ENCODE measurements at regions not wholly inside any gene's neighbourhood (a gene's known extent, or its start where the extent isn't known, plus 50 kb on each side); places are given as distances from the start of the nearest gene placed in this dataset.

DNA sequence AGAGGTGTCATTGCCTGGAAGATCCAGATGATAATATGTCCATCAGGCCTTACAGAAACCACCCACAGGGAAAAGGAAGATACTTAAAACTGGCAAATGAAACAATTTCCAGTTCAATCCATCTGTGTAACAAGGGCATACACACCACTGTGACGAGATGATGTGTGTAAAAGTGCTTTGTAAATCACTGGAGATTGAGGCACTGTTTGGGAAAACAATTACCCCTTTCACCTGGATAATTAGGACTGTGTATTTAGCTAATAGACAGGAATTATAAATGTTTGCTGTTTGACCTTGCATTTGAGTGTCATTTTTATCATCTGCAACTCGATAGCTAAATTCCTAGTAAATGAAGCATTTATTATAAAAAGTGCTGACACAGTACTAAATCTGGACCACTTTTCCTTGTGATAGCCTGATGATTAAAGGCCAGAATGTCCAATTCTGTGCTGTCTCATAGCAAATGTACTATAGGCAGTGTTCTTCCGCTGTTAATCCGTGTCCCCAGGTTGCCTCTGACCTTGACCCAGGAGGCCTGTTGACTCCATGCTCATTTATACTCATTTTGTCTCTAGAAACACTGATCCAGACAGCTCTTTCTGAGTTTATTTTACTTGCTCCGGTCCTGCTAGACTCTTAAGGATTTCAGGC lies 105.8 kb downstream of the LACC1 start:
- DNase-seq: no peak

DNA sequence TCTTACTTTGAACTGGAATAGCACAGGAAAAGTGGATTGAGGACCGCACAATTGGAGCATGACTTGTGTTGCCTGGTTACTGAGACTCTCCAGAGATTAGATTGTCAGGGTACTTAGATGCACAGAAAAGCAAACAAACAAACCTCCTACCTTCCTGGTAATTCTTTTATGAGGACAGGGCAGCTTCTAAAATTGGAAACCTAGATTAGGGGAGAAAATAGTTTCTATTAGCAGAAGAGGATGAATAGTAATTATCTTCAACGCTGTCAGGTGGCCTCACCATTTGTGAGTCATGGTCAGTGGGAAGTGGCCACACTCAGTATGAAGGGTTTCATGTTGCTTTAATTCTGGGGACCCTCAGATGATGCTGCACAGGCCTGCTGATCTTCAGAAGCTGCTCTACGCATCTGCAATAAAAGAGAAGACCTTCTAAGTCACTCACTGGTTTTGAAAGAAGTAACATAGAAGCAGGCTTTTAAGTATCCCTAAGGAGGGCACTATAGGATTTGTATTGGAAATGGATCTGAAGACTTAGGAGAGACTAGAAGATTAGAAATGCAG lies 106.8 kb downstream of the LACC1 start:
- DNase-seq: no peak

DNA sequence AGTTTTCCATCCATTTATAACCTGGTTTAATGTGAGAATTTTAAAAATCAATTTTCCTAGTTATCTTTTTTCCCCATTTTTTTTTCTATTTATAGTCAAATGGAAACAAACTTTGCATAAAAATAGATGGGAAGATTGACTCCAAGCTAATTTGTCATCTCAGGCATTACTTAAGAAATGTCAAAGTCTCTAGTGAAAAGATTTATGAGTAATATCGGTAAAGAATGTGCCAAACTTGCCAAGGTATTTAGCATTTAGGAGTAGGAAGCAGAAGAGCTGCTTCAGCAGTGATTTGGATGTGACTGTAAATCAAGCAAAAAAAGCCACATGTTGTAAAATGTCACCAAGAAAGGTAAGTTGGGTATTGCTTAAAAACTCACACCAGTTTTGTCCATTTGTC lies 108.6 kb downstream of the LACC1 start:
- DNase-seq: no peak

DNA sequence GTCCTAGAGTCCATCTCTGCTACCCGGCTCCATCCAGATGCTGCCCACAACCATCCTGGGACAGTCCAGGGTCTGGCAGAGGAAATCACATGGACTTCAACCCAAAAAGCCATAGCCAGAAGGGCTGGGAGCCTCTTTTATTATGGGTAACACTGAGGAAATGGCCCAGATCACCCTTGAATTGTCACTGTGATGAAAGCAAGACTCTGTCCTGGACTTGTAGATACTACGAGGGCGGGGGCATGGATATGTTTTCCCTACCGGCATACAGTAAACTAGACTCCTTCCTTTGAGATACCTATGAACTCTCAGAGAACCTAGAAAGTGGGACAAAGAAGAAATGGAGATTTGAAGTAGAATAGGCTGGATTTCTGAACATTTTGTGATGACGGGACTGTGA lies 110.3 kb downstream of the LACC1 start:
- no peak for DNase-seq

DNA sequence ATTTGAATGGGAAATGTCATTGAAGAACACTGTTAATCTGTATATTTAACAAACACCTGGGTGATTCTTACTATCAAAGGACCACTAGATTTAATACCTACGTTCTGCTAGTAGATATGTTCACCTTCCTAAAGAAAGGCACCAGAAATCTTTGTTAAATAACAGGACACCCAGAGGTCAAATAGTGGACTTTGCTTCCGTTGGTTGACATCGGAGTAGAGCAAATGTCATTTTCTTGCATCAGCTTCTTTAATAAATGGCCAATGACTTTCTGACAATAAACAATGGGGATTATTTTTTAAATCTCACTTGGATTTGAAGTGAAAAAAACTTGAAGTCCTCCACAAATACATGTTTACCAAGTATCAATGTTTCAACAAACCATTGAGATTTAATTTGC lies 111.1 kb downstream of the LACC1 start:
- no peak for DNase-seq

DNA sequence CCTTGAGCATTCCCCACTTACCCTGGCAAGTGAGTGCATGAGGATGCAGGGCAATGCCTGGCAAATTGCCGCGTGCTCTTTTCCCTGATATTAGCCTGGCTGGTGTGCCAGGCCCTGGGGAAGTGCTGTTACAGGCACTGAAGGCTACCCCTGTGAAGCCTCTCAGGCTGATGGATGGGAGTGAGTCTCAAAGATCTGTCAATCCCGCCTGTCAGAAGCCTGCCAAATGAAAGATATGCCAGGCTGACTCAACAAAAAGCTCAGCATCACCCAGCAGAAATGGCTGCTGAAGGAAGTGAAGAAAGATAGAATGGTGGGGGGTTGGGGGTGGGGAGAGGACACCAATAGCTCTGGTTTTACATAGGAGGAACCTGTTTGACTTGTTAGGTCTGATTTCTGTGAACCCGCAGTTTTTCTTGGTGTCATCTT lies 112.1 kb downstream of the LACC1 start:
- no peak for DNase-seq

DNA sequence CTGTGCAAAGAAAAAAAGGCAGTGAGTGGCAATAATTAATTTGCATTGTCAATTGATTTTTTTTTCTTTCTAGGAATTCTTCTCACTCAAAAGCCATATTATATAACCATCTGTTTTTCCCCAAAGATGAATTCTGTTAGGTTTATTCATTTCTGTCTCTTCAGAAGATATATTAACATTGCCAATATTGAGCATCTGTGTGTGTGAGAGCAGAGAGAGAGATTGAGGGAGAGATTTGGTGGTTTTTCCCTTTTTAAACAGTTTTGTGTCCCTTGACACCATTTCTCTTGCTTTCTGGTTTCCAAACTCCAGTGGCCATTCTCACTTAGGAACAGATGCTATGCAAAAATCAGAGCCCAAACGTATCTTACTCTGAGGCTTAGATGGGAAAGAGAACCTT lies 112.5 kb downstream of the LACC1 start:
- no peak for DNase-seq

DNA sequence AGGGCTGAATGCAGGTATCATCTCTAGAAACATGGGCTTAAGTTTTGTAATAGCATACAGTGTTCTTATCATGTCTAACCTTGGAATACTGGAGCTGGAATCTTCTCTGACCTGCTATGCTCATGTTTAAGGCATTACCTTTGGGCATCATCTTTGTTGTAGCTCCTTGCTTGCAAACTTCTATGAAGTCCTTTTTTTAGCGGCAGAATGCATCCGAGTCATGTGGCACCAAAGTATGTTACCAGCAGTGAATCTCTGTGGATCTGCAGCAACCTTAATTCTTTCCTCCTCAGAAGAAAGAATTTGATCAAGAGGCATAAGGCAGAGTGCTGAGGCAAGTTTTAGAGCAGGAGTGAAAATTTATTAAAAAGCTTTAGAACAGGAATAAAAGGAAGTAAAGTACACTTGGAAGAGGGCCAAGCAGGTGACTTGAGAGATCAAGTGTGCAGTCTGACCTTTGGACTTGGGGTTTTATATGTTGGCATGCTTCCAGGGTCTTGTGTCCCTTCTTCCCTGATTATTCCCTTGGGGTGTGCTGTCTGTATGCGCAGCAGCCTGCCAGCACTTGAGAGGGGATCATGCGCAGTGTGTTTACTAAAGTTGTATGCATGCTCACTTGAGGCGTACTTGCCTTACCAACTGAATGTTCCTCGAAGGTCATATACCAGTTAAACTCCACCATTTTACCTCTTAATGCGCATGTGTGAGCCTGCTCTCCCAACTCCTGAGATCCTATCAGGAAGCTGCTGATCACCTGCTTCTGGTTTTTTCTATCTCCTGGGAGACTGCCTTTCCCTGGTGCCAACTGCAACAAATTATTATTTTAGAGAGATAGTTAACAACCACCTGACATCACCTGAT lies 115.5 kb downstream of the LACC1 start:
- no peak for DNase-seq

DNA sequence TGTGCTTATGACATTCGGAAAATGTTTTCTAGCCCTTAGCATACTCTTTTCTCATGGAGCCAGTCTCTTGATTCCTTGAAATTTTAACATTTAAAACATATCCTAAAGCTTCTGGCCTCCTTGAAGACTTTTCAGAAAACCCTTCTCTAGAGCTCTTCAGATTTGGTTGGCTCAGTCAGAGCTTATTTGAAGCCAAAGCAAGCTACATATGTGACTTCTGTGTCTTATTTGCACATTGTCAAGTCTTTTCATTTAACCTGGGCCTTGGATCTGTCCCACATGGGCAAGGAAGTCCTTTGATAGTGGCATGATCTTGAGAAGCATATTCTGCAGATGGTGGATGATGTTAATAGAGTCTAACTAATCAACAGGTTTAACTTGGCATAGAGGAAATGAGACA lies 116.5 kb downstream of the LACC1 start:
- no peak for DNase-seq

DNA sequence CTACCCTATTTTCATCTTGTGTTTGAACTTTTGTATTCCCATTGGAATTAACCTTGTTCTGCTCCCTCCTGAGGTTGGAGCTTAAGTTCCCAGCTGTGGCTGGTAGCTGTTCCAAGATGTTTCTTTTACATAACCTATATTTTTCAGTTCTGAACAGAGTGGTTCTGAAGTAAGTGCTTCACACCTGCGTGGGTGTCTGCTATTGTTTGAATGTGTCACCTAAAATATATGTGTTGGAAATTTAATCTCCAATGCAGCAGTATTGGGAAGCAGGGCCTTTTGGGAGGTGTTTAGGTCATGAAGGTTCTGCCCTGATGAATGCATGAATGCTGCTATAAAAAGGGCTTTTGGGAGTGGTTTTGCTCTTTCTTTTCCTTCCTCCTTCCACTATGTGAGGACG lies 123.8 kb downstream of the LACC1 start:
- no peak for DNase-seq

DNA sequence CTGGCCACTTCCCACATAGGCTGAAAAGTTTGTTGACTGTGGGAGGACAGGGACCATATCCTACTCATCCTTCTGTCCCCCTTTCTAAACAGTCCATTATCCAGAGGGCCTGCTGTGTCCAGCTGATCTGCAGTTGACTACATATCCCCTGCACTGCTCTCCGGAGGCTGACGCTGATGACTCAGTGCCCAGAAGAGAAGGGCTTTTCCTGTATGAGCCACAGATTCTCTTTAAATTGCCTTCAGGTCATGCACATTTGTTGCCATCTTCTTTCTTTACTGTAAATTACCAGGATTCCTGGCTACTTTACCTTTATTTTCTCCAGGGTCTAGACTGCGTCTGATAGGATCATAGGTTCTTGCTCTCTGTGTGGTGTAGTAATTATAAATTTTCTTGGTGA lies 125.2 kb downstream of the LACC1 start:
- no peak for DNase-seq

DNA sequence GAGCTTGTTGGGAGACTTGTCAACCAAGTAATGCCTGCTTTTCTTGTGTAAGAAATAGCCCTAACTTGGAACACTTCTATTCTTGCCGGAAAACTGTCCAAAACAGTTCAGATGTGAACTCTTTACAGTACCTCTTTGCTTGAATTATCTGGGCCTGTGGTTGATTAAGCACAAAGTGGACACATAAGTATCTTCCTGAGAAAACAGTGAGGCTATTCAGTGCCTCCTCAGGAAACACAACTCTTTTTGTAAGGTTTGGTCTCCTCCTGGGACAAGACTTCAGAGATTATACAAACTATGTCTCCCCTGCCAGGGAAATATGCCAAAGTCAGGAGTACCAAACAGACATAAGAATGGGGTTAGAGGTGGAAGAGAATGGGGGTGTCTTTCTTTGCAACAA lies 127.7 kb downstream of the LACC1 start:
- no peak for DNase-seq

DNA sequence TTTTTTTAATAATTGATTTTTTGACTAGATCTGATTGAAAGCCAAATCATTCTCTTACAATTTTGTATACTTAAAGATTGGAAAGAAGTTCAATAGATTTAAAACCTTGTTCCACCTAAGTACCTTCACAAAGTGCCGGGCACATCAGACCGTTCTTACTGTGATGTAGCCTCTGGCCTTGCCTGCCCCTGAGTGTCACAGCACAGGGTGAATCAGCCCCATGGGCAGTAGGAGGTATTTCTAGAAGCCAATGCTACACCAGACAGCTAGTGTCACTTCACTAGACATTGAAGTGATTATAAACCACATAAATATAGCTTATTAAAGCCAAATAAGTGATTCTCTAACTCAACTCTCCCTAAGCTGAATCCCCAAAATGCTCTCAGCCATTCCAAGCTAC lies 131.3 kb downstream of the LACC1 start:
- no peak for DNase-seq

DNA sequence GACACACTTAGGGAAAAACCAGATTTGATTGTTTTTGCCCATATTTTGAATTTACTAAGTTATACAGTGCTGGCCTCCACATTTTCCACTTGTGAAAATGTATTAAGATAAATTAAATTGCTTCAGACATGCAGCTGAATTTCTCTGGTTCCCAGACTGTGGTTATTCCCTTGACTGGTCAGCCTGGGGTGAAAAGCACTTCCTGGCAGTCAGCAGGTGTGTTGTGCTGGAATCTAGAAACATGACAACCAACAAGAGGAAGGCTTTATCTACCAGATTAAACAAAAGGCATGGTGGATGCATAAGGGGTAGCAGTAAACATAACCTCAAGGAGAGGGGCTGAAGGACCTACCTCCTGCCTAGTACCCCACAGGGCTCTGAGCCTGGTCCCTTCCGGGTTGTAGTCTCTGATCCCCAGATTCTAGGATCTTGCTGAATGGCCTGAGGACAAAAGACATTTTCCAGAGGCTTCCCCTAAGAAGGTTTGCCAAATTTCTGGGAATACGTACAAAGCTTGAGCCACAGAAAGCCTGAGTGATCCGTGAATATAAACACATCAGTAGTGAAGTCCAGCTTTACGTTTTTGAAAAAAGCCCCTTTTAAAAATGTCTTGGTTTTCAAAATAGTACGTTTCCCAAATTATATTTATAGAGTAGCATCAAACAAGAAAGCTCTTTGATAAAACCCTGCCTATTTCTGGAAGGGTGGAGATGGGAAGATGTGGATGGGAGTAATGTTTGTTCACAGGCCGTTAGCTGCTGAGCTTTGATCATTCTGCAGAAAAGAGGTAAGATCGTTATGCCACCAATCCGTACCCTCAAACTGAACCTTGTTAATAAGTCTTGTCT lies 133.4 kb downstream of the LACC1 start:
- no peak for DNase-seq

DNA sequence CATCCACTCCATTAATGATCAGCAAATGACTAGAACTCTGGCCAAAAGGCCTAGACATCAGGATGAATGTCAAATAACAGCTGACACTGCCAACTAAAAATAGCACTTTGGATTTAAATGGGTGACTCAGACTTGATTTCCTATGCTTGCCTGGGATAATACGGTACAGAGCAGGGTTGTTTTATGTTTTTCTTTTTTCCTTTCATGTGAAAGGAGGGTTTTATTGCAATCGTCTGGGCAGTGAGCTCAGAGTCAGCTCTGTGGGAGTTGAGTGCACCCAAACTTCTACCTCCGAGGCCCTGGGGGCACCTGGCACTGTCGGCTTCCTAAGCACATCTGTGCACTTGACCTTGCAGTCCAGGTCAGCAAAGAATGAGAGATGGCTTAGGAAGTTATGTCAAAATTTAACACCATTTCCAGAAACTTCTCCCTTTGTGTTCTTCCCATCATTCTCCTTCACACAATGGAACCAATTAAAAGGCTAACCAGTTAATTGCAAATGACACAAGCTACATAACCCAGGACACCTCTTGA lies 134.1 kb downstream of the LACC1 start:
- DNase-seq: peak; percentile 1

DNA sequence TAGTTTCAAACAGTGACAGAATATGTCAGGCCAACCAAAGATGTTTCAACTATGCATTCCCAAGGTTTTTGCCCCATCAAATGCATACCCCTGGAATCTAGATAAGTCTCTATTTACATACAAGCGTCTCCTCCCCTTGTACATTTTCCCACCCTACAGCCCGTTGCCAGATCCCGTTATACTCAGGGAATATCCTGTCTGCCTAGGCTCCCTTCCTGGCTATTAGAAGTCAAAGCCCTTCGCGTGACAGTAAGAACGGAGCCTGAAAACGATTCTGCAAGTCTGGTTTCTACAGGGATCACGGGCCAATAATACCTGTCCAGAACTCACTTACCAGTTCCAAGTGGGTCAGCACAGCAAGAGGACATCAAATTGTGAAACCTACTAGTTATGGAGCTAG lies 134.8 kb downstream of the LACC1 start:
- no peak for DNase-seq

DNA sequence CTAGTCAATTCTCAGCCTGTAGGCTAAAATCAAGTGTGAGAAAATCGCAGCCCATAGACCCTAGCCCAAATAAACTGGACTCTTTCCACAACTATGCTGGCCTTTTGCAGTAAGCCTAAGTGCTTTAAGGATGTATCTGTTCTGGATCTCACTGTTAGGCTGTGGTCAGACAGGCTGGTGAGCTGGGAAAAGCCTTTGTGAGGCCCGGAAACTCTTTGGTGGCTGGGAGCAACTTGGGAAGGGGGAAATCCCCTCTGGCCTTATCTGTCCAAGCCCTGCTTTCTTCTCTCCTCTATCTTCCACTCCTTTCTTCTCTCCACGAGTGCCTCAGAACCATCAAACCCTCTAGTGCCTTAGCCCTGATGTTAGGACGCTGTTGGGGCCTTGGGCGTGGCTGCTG lies 135.4 kb downstream of the LACC1 start:
- DNase-seq: no peak

DNA sequence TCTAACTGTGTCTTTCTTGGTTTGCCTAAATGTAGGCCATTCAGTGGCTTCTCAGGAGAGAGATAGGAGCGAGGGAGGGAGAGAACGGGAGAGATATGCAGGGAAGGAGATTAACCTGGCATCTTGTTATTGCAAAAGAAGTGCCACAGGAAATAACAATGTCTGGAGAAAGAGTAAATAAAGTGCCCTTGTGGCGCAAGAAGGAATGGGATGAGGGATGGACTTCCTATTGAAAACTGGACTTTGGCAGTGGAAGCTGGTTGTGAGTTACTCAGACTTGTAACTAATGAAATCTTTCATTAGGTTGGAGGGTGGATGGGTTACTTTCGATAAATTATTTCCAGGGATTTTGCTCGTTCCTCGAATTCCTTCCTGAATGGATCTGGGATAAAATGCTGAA lies 136.1 kb downstream of the LACC1 start:
- DNase-seq: no peak

DNA sequence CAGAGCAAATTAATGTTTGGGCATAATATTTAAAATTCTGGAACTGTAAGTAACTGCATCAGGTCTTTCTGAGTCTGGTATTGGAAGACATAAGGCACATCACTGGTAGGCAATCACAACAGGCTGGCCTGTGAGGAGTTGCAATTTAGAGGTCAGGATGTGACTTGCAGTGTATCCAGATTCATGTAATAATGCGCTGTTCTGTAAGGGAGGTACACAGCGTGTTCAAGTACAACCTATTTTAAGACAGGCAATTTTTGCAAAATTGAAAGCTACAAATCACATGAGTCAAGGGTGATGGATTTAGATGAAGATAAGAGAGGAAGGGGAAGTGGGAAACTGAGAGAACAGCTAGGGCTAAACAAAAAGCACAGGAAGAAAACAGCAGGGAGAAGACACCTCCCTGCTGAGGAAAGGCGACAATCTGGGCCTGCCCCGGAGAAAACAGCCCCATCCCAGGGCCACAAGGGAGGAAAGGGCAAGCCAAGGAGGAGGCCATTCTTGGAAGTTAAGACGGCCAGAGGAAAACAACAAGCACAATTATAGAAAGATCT lies 138.1 kb downstream of the LACC1 start:
- DNase-seq: no peak

DNA sequence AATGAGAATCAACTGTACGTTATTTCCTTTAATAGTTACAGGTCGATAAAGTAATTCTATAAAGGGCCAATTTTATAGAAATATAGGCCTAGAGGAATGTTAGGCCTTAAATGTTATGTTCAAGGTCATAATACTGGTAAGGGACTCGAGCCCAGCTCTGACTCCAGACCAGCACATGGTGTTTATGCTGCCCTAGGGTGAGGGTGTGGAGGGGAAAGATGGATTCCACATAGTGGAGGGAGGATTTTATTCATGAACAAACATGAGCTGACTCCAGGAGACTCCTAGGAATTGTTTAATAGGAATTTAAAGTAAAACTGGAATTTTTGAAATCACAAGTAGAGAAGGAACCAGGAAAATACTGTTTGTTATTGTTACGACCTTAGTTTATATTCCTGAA lies 139.9 kb downstream of the LACC1 start:
- no peak for DNase-seq

DNA sequence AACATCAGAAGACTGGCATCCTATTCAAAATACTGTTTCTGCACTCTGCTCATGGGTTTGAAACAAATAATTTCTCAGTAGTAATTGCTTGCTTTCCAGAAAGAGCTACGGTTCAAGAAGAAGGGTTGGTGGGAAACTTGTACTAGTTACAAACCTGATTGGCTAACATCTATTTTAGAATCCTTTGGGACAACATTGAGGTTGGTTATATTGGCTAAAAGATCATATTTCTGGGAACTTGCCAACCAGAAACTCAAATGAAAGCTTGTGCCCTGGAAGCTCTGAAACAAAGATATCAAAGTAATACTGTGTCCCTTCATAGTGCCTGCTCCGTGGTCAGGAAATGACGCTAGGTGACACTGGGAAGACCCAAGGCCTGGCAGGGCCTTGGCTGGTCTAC lies 141.7 kb downstream of the LACC1 start:
- DNase-seq: no peak

DNA sequence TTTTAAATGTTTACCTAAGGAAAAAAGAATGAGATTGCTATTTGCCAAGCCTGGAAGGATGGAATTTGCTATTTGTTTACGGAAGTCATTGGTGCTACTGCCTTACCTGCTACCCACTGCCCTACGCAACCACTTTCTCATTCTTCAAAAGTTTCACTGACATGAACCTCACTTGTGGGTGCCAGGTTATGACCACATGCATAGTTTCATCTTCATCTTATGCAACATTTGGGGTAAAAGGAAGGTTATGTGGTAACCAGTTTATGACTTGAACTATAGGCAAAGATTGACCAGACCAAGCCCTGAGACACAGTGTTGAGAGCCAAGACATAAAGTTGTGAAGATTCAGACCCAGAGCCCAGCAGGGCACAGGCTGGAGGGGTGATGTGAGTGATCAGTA lies 142.5 kb downstream of the LACC1 start:
- DNase-seq: no peak

Data from NCI-H1694 treated with DMSO at 0.1 percent for 48 hours (cell line).